K562 (cell line): ENCODE measurements at regions not wholly inside any gene's neighbourhood (a gene's known extent, or its start where the extent isn't known, plus 50 kb on each side); places are given as distances from the start of the nearest gene placed in this dataset.

Experiments used
- ATAC-seq: fragments of 200-7000 bp; cut with Tn5 transposase; 3 replicates; pipeline ENCODE4 v1.9.1; 2020; ENCODE audit warnings: moderate library complexity
- BruUV-seq: library from RNA; stranded (reverse); fragments of 400-500 nt; replicated peaks from 2 replicates; lab custom pipeline; 2021; lab: Mats Ljungman, UMichigan
- CTCF ChIA-PET: fragments of 300-600 bp; formaldehyde crosslinking; extraction: SDS; loops from one replicate; lab custom pipeline; 2021; ENCODE audit warnings: low intra/inter-chr PET ratio; lab: Yijun Ruan, JAX
- POLR2A ChIA-PET: fragments of 300-600, 350-650 bp; sonication (Branson Sonifier 250); formaldehyde crosslinking; extraction: SDS; loops from one replicate; lab custom pipeline; 2021; ENCODE audit warnings: antibody characterized with exemption, inconsistent platforms; lab: Yijun Ruan, JAX
- DNase-seq, 4 experiments: peaks; one replicate each; pipeline versions ENCODE4 v3.0.0 to v3.0.0-alpha.2; 2011 to 2018; ENCODE audit warnings: low spot score in 3 of 4, mixed read lengths in 3 of 4; ENCODE audit errors: extremely low read depth in 1 of 4
- FAIRE-seq: peaks from 2 replicates; lab custom pipeline; 2011; peaks lifted over from hg19 to GRCh38; lab: Jason Lieb, UNC
- H2AFZ ChIP-seq: 2 replicates; pipeline ENCODE4 v1.6.0; 2011; ENCODE audit warnings: low read depth, low read length, control low read depth, inconsistent platforms
- H3K27ac ChIP-seq: fragments of 200-600 bp; 3 replicates; pipeline ENCODE4 v1.8.0; 2011; ENCODE audit warnings: low read depth, mild to moderate bottlenecking, control low read depth, inconsistent platforms, low read length, moderate library complexity, mixed read lengths; ENCODE audit errors: extremely low read depth
- H3K27me3 ChIP-seq, 2 experiments: fragments of 300-600 bp in 1 of 2; 2 replicates in 1 of 2; 3 replicates in 1 of 2; pipeline versions ENCODE4 v1.6.0 to v1.8.0; 2011; ENCODE audit warnings: inconsistent platforms in 2 of 2, low read length in 2 of 2, mild to moderate bottlenecking in 1 of 2, mixed read lengths in 1 of 2, moderate library complexity in 1 of 2; ENCODE audit not compliant: control insufficient read depth in 2 of 2, insufficient read depth in 2 of 2
- H3K36me3 ChIP-seq: fragments of 300-600 bp; 3 replicates; pipeline ENCODE4 v1.8.0; 2011; ENCODE audit warnings: mild to moderate bottlenecking, low read length, inconsistent platforms; ENCODE audit not compliant: control insufficient read depth, insufficient read depth
- H3K4me1 ChIP-seq, 2 experiments: fragments of 200-600 bp in 1 of 2; replicated peaks in 1 of 2; 2 replicates in 1 of 2; 3 replicates in 1 of 2; pipeline versions ENCODE4 v1.5.1 to v1.8.0; 2011; ENCODE audit warnings: inconsistent platforms in 2 of 2, low read length in 2 of 2, mild to moderate bottlenecking in 1 of 2, mixed read lengths in 1 of 2, moderate library complexity in 1 of 2; ENCODE audit not compliant: control insufficient read depth in 2 of 2, insufficient read depth in 2 of 2
- H3K4me2 ChIP-seq: 2 replicates; pipeline ENCODE4 v1.6.1; 2011; ENCODE audit warnings: low read length, control low read depth, inconsistent platforms, mixed read lengths; ENCODE audit not compliant: insufficient read depth
- H3K4me3 ChIP-seq: fragments of 200-600 bp; sonication (generic), shearing (Covaris generic); 2 replicates; pipeline ENCODE4 v1.5.1; 2016; ENCODE audit warnings: control low read depth, inconsistent platforms
- H3K79me2 ChIP-seq: fragments of 200-600 bp; 3 replicates; pipeline ENCODE4 v1.8.0; 2011; ENCODE audit warnings: low read length, inconsistent platforms; ENCODE audit not compliant: control insufficient read depth, insufficient read depth
- H3K9ac ChIP-seq, 2 experiments: 2 replicates each; pipeline versions ENCODE4 v1.6.0 to v1.6.1; 2011; ENCODE audit warnings: low read depth in 2 of 2, low read length in 2 of 2, control low read depth in 1 of 2, inconsistent platforms in 1 of 2, mild to moderate bottlenecking in 1 of 2, mixed read lengths in 1 of 2; ENCODE audit not compliant: insufficient read depth in 1 of 2
- H3K9me1 ChIP-seq: one replicate; pipeline ENCODE4 v1.6.0; 2011; ENCODE audit warnings: inconsistent platforms, mild to moderate bottlenecking, low read length, moderate library complexity; ENCODE audit not compliant: control insufficient read depth, insufficient read depth
- H3K9me3 ChIP-seq: replicated peaks from 2 replicates; pipeline ENCODE4 v1.5.1; 2011; ENCODE audit warnings: low read depth, low read length, inconsistent platforms; ENCODE audit not compliant: control insufficient read depth, insufficient read depth
- H4K20me1 ChIP-seq: replicated peaks from 2 replicates; pipeline ENCODE4 v1.6.1; 2011; ENCODE audit warnings: low read length, inconsistent platforms, mixed read lengths; ENCODE audit not compliant: control insufficient read depth, insufficient read depth
- CCNT2 ChIP-seq: IDR thresholded peaks from 2 replicates; pipeline ENCODE4 v1.6.1; 2011; ENCODE audit warnings: borderline replicate concordance, low read depth, mild to moderate bottlenecking, moderate library complexity, mixed read lengths, low read length; ENCODE audit not compliant: insufficient read length; ENCODE audit errors: extremely low read depth
- DMBX1 ChIP-seq: fragments of 250-450 bp; sonication (Bioruptor Pico); IDR thresholded peaks from 2 replicates; pipeline ENCODE4 v1.8.0; 2022; ENCODE audit warnings: inconsistent platforms, mild to moderate bottlenecking, moderate library complexity, borderline replicate concordance
- GABPA ChIP-seq: fragments of 200-800 bp; sonication (Bioruptor generic); conservative IDR thresholded peaks from 2 replicates; pipeline ENCODE4 v1.6.1; 2016; ENCODE audit warnings: low read depth, missing genetic modification characterization, missing compliant biosample characterization
- HNRNPLL ChIP-seq: fragments of 200-400 bp; formaldehyde crosslinking; IDR thresholded peaks from 2 replicates; pipeline ENCODE4 v1.6.1; 2017; ENCODE audit warnings: low read length, low read depth, mild to moderate bottlenecking; ENCODE audit not compliant: poor library complexity, severe bottlenecking
- KLF13 ChIP-seq: fragments of 450-650 bp; IDR thresholded peaks from 2 replicates; pipeline ENCODE4 v1.6.1; 2016; ENCODE audit warnings: missing genetic modification characterization, low read depth, mild to moderate bottlenecking, missing compliant biosample characterization, moderate library complexity, borderline replicate concordance
- NCOA4 ChIP-seq: fragments of 450-650 bp; IDR thresholded peaks from 2 replicates; pipeline ENCODE4 v1.6.1; 2018; ENCODE audit warnings: mild to moderate bottlenecking; ENCODE audit not compliant: partially characterized antibody
- PHF21A ChIP-seq: fragments of 450-650 bp; IDR thresholded peaks from 2 replicates; pipeline ENCODE4 v1.6.1; 2017; ENCODE audit warnings: low read depth, borderline replicate concordance
- PML ChIP-seq: IDR thresholded peaks from 2 replicates; pipeline ENCODE4 v1.6.1; 2012; ENCODE audit warnings: low read length, inconsistent platforms
- POLR2AphosphoS2 ChIP-seq: IDR thresholded peaks from 2 replicates; pipeline ENCODE4 v1.6.1; 2012; ENCODE audit warnings: low read length, improper control_type of control experiment
- RBM14 ChIP-seq: fragments of 200-400 bp; formaldehyde crosslinking; IDR thresholded peaks from 2 replicates; pipeline ENCODE4 v1.6.1; 2018; ENCODE audit warnings: low read depth, mild to moderate bottlenecking, low read length, moderate library complexity, borderline replicate concordance; ENCODE audit not compliant: insufficient read depth
- SIN3B ChIP-seq: fragments of 450-650 bp; IDR thresholded peaks from 2 replicates; pipeline ENCODE4 v1.6.1; 2017; ENCODE audit warnings: low read depth, mild to moderate bottlenecking, moderate library complexity
- ZBED1 ChIP-seq: IDR thresholded peaks from 2 replicates; pipeline ENCODE4 v1.6.1; 2014
- ZC3H8 ChIP-seq: fragments of 450-650 bp; IDR thresholded peaks from 2 replicates; pipeline ENCODE4 v1.6.1; 2017
- ZNF146 ChIP-seq: IDR thresholded peaks from one replicate; pipeline ENCODE4 v1.6.1; 2018; ENCODE audit warnings: missing compliant biosample characterization; ENCODE audit not compliant: unreplicated experiment
- ZNF174 ChIP-seq: fragments of 250-450 bp; sonication (Bioruptor Pico); IDR thresholded peaks from 2 replicates; pipeline ENCODE4 v1.4.0; 2020; ENCODE audit warnings: mild to moderate bottlenecking
- ZNF384 ChIP-seq: IDR thresholded peaks from 2 replicates; pipeline ENCODE4 v1.6.1; 2012; ENCODE audit warnings: low read depth, low read length, improper control_type of control experiment
- ZNF444 ChIP-seq: fragments of 250-450 bp; sonication (Bioruptor Pico); IDR thresholded peaks from 2 replicates; pipeline ENCODE4 v1.4.0; 2020; ENCODE audit warnings: mild to moderate bottlenecking, moderate library complexity
- ZNF785 ChIP-seq: fragments of 250-450 bp; sonication (Bioruptor Pico); IDR thresholded peaks from 2 replicates; pipeline ENCODE4 v1.4.0; 2020; ENCODE audit warnings: mild to moderate bottlenecking
- WGBS: fragments of 100-300 bp; shearing (Covaris generic); methylation state at CpG from one replicate; pipeline ENCODE4 v1.1.6; 2016; ENCODE audit warnings: low coverage, mixed read lengths; ENCODE audit not compliant: insufficient coverage; ENCODE audit errors: missing lambda C conversion rate; 5-methylcytosine and 5-hydroxymethylcytosine counted together
- in situ Hi-C: fragments of 300-500 bp; cut with MboI; formaldehyde crosslinking; loops from 4 replicates; pipeline ENCODE4 v1.15.0; 2018; ENCODE audit warnings: inconsistent platforms, mixed read lengths
- intact Hi-C: fragments of 100-400 bp; cut with micrococcal nuclease; formaldehyde crosslinking; loops from 2 replicates; pipeline ENCODE4 v1.14.2; 2022

DNA sequence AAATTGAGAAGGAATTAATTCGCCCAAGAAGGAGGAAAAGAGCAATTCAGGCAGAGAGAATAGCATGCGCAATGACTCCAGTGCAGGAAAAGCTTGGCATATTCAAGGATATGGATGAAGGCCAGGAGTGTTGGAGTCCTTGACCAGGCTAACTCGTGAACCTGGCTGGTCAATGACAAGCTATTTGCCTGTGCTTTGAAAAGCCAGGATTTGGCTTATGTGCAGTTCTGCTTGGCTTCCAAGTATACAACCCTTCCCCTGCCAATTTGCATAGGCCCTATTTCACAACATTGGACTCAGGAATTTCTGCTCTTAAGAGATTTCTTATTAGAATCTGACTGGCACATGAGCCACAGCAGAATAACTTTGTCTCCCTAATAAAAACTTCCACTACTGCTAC is 72.3 kb upstream of the SP8 start:
- H3K79me2 ChIP-seq: no peaks in the 10 kb centered on the region
- H3K9me1 ChIP-seq: no peaks in the 10 kb centered on the region
- H4K20me1 ChIP-seq: no peaks in the 10 kb centered on the region
- no peak for ATAC-seq
- no peaks in the 10 kb centered on the region for H3K36me3 ChIP-seq
- BruUV-seq: no TSS peak
- DNase-seq: no peak
- no peak overlapping the region for H3K4me2 ChIP-seq
- 17% methylated on average over 3 of the region's 3 CpGs for WGBS
- TF ChIP-seq ZNF785 (CRISPR knock-in tag): no peak
- TF ChIP-seq PML: no peak
- no peak for TF ChIP-seq KLF13
- ChIA-PET POLR2A (no interaction called here), CTCF (no interaction called here)
- in situ Hi-C loops (no loop called here), intact Hi-C loops (no loop called here)
- FAIRE-seq: no peak
- H2AFZ ChIP-seq: no peak overlapping the region
- no peaks in the 10 kb centered on the region for H3K4me1 ChIP-seq
- H3K27ac ChIP-seq: no peak overlapping the region
- no peaks in the 10 kb centered on the region; a peak in 1 of 5 replicates for H3K27me3 ChIP-seq
- H3K4me3 ChIP-seq: no peak overlapping the region
- H3K9me3 ChIP-seq: no peaks in the 10 kb centered on the region
- H3K9ac ChIP-seq: no peak overlapping the region

DNA sequence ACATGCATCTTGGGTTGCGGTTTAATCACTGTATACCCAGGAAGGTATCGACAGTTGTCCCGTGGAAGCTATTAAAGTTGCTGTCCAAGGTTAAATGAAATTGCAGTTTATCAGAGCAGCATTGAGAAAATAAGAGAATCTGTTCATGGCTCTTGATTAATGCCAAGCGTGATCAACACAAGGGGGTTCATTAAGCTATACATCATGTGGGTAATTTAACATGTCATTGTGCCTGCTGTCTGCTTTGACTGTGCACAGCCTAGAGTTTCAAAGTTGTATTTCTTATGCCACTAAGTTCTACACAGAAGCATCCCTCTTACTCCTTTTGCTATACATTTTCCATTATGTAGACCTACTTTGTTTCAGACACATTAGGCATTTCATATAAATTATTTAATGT is 74.8 kb upstream of the SP8 start:
- H4K20me1 ChIP-seq: no peaks in the 10 kb centered on the region
- ATAC-seq (no peak), FAIRE-seq (no peak), DNase-seq (no peak)
- no peak overlapping the region for H3K27ac ChIP-seq
- no peak overlapping the region for H3K4me3 ChIP-seq
- TF ChIP-seq SIN3B (no peak), CCNT2 (no peak), POLR2AphosphoS2 (no peak), ZNF444 (no peak), ZBED1 (no peak), DMBX1 (CRISPR knock-in tag) (no peak), PHF21A (no peak), ZC3H8 (no peak), NCOA4 (no peak), GABPA (tag) (no peak), ZNF384 (no peak), ZNF174 (CRISPR knock-in tag) (no peak), ZNF146 (CRISPR knock-in tag) (no peak), RBM14 (no peak), HNRNPLL (no peak)
- intact Hi-C loops (no loop called here), in situ Hi-C loops (no loop called here)
- no peaks in the 10 kb centered on the region for H3K9me1 ChIP-seq
- POLR2A ChIA-PET: no interaction called here
- H3K27me3 ChIP-seq: no peaks in the 10 kb centered on the region; a peak in 1 of 5 replicates
- no peaks in the 10 kb centered on the region for H3K79me2 ChIP-seq
- no TSS peak for BruUV-seq
- H2AFZ ChIP-seq: no peak overlapping the region
- WGBS: 19% methylated on average over 4 of the region's 4 CpGs
- H3K36me3 ChIP-seq: no peaks in the 10 kb centered on the region
- CTCF ChIA-PET: no interaction called here
- no peak overlapping the region for H3K9ac ChIP-seq
- H3K4me1 ChIP-seq: no peaks in the 10 kb centered on the region
- no peak overlapping the region for H3K4me2 ChIP-seq
- no peaks in the 10 kb centered on the region for H3K9me3 ChIP-seq
